B cell (primary cell): ENCODE measurements at regions not wholly inside any gene's neighbourhood (a gene's known extent, or its start where the extent isn't known, plus 50 kb on each side); places are given as distances from the start of the nearest gene placed in this dataset.

Experiments used
- ATAC-seq: fragments of 200-7000 bp; cut with Tn5 transposase; one replicate; pipeline ENCODE4 v1.10.0; 2021; ENCODE audit warnings: low read depth, mild to moderate bottlenecking, moderate number of reproducible peaks, moderate library complexity
- CTCF ChIA-PET: fragments of 350-600 bp; sonication (Branson Sonifier 250); formaldehyde crosslinking; loops from one replicate; lab custom pipeline; 2021; ENCODE audit warnings: antibody characterized with exemption, inconsistent platforms; lab: Charles Lee
- POLR2A ChIA-PET: fragments of 350-600 bp; sonication (Branson Sonifier 250); formaldehyde crosslinking; loops from one replicate; lab custom pipeline; 2021; ENCODE audit warnings: antibody characterized with exemption; lab: Charles Lee
- DNase-seq: peaks from one replicate; pipeline ENCODE4 v3.0.0; 2013
- H2AFZ ChIP-seq: 2 replicates; pipeline ENCODE4 v1.6.1; 2012; ENCODE audit warnings: mild to moderate bottlenecking, low read depth, low read length; ENCODE audit not compliant: insufficient read depth, poor library complexity, severe bottlenecking
- H3K27ac ChIP-seq, 2 donors: 1 replicate in 1 of 2; 2 replicates in 1 of 2; pipeline ENCODE4 v1.5.1; 2012 to 2013; ENCODE audit warnings: low read length in 2 of 2, mild to moderate bottlenecking in 2 of 2, moderate library complexity in 1 of 2
- H3K27me3 ChIP-seq, 4 experiments: fragments of 200-600 bp in 1 of 4; sonication (generic) in 1 of 4; replicated peaks in 1 of 4; 1 replicate in 2 of 4; 2 replicates in 2 of 4; pipeline versions ENCODE4 v1.6.1 to v1.7.0; 2013 to 2016; ENCODE audit warnings: low read length in 3 of 4, mild to moderate bottlenecking in 2 of 4, mixed read lengths in 1 of 4, moderate library complexity in 1 of 4; ENCODE audit not compliant: insufficient read depth in 4 of 4, control insufficient read depth in 3 of 4; ENCODE audit errors: control extremely low read depth in 1 of 4
- H3K36me3 ChIP-seq, 2 experiments: replicated peaks in 1 of 2; 1 replicate in 1 of 2; 2 replicates in 1 of 2; pipeline versions ENCODE4 v1.6.1 to v1.7.1; 2013; ENCODE audit warnings: low read length in 1 of 2; ENCODE audit not compliant: insufficient read depth in 2 of 2, control insufficient read depth in 1 of 2; ENCODE audit errors: control extremely low read depth in 1 of 2, extremely low read depth in 1 of 2
- H3K4me1 ChIP-seq, 2 donors: fragments of 200-600 bp in 1 of 2; sonication (generic) in 1 of 2; 1 replicate in 1 of 2; 2 replicates in 1 of 2; pipeline versions ENCODE4 v1.5.1 to v1.6.1; 2013 to 2017; ENCODE audit warnings: low read length in 2 of 2; ENCODE audit not compliant: control insufficient read depth in 2 of 2, insufficient read depth in 2 of 2
- H3K4me2 ChIP-seq: replicated peaks from 2 replicates; pipeline ENCODE3; 2012; ENCODE audit warnings: mild to moderate bottlenecking, low read depth, low read length; ENCODE audit not compliant: poor library complexity, severe bottlenecking
- H3K4me3 ChIP-seq, 5 experiments: fragments of 200-600 bp in 1 of 5; sonication (generic) in 1 of 5; 1 replicate in 3 of 5; 2 replicates in 2 of 5; pipeline versions ENCODE4 v1.5.1 to v1.7.0; 2011 to 2016; ENCODE audit warnings: low read length in 4 of 5, mild to moderate bottlenecking in 4 of 5, low read depth in 2 of 5, control low read depth in 1 of 5, moderate library complexity in 1 of 5; ENCODE audit not compliant: insufficient read depth in 1 of 5; ENCODE audit errors: control extremely low read depth in 1 of 5, extremely low read depth in 1 of 5
- H3K79me2 ChIP-seq: fragments of 200-600 bp; sonication (generic); one replicate; pipeline ENCODE4 v1.6.0; 2016; ENCODE audit warnings: low read length; ENCODE audit not compliant: control insufficient read depth, insufficient read depth
- H3K9ac ChIP-seq: fragments of 200-600 bp; sonication (generic); 2 replicates; pipeline ENCODE4 v1.6.1; 2017; ENCODE audit warnings: mild to moderate bottlenecking, low read length, moderate library complexity
- H3K9me3 ChIP-seq, 3 donors: one replicate each; pipeline versions ENCODE4 v1.6.1 to v1.7.1; 2013; ENCODE audit warnings: low read length in 2 of 3; ENCODE audit not compliant: control insufficient read depth in 2 of 3, insufficient read depth in 1 of 3; ENCODE audit errors: control extremely low read depth in 1 of 3
- H4K20me1 ChIP-seq: 2 replicates; pipeline ENCODE4 v1.6.0; 2012; ENCODE audit warnings: mild to moderate bottlenecking, low read length; ENCODE audit not compliant: insufficient read depth, control insufficient read depth, poor library complexity, severe bottlenecking
- H3K27ac Mint-ChIP-seq: one replicate; pipeline ENCODE4 v1.8.0; 2021; ENCODE audit warnings: mixed read lengths
- H3K27me3 Mint-ChIP-seq: one replicate; pipeline ENCODE4 v1.8.0; 2021; ENCODE audit warnings: mixed read lengths
- H3K4me1 Mint-ChIP-seq: one replicate; pipeline ENCODE4 v1.8.0; 2021; ENCODE audit warnings: mixed read lengths
- H3K4me3 Mint-ChIP-seq: one replicate; pipeline ENCODE4 v1.8.0; 2021; ENCODE audit warnings: mixed read lengths
- H3K9me3 Mint-ChIP-seq: one replicate; pipeline ENCODE4 v1.8.0; 2022; ENCODE audit warnings: mixed read lengths; ENCODE audit not compliant: insufficient read depth
- CTCF ChIP-seq: fragments of 200-600 bp; IDR thresholded peaks from one replicate; pipeline ENCODE4 v1.8.0; 2022; ENCODE audit warnings: antibody characterized with exemption, mild to moderate bottlenecking
- EZH2 ChIP-seq: IDR thresholded peaks from 2 replicates; pipeline ENCODE4 v1.6.1; 2012; ENCODE audit warnings: borderline replicate concordance, low read depth, mild to moderate bottlenecking, moderate library complexity, low read length; ENCODE audit not compliant: insufficient read depth, poor library complexity, severe bottlenecking
- WGBS: methylation state at CpG from one replicate; pipeline ENCODE4 v1.1.5; 2013; ENCODE audit warnings: missing lambda C conversion rate; ENCODE audit not compliant: insufficient coverage; 5-methylcytosine and 5-hydroxymethylcytosine counted together
- intact Hi-C: fragments of 100-400 bp; cut with micrococcal nuclease; formaldehyde crosslinking; loops from one replicate; pipeline ENCODE4 v1.10.0; 2022

- H3K4me1 ChIP-seq: no peaks in the 10 kb centered on the region
- ATAC-seq (no peak), DNase-seq (no peak)
- no peak overlapping the region for H3K27ac ChIP-seq
- H3K27me3 ChIP-seq: no peaks in the 10 kb centered on the region
- no peak overlapping the region for H2AFZ ChIP-seq
- H3K4me3 Mint-ChIP-seq: no peak overlapping the region
- H3K27me3 Mint-ChIP-seq: no peaks in the 10 kb centered on the region
- H3K9me3 Mint-ChIP-seq: no peaks in the 10 kb centered on the region
- H3K4me1 Mint-ChIP-seq: no peaks in the 10 kb centered on the region
- no peak overlapping the region for H3K27ac Mint-ChIP-seq
- POLR2A ChIA-PET: no interaction called here
- CTCF ChIA-PET: no interaction called here
- H4K20me1 ChIP-seq: no peaks in the 10 kb centered on the region
- H3K4me3 ChIP-seq: no peak overlapping the region
- no CpG with 5 or more reads among the region's 1 CpG for WGBS
- no peaks in the 10 kb centered on the region for H3K9me3 ChIP-seq
- no peak for TF ChIP-seq EZH2
- TF ChIP-seq CTCF: no peak
- no peak overlapping the region for H3K4me2 ChIP-seq
- no peaks in the 10 kb centered on the region for H3K79me2 ChIP-seq
- no peaks in the 10 kb centered on the region for H3K36me3 ChIP-seq
- intact Hi-C loops: no loop called here
- no peak overlapping the region for H3K9ac ChIP-seq
Measured at GRCh38 chr9:22590336-22591033, 143.9 kb downstream of the DMRTA1 start.

- ATAC-seq (no peak), DNase-seq (no peak)
- no peak overlapping the region for H3K4me3 Mint-ChIP-seq
- no peak overlapping the region for H3K27ac Mint-ChIP-seq
- Histone ChIP-seq H3K4me3 (no peak overlapping the region), H3K27me3 (no peaks in the 10 kb centered on the region), H3K36me3 (no peaks in the 10 kb centered on the region), H4K20me1 (no peaks in the 10 kb centered on the region), H3K9ac (no peak overlapping the region), H3K4me2 (no peak overlapping the region), H3K9me3 (no peaks in the 10 kb centered on the region), H3K79me2 (no peaks in the 10 kb centered on the region), H3K27ac (no peak overlapping the region), H2AFZ (no peak overlapping the region), H3K4me1 (no peaks in the 10 kb centered on the region)
- intact Hi-C loops: no loop called here
- ChIA-PET CTCF (no interaction called here), POLR2A (no interaction called here)
- no peaks in the 10 kb centered on the region for H3K9me3 Mint-ChIP-seq
- WGBS: 90% methylated on average over 2 of the region's 3 CpGs
- H3K27me3 Mint-ChIP-seq: no peaks in the 10 kb centered on the region
- H3K4me1 Mint-ChIP-seq: no peaks in the 10 kb centered on the region
- TF ChIP-seq CTCF (no peak), EZH2 (no peak)
Measured at GRCh38 chr9:22595805-22596204, 149.2 kb downstream of the DMRTA1 start.
